GM18861 (cell line): ENCODE measurements at regions not wholly inside any gene's neighbourhood (a gene's known extent, or its start where the extent isn't known, plus 50 kb on each side); places are given as distances from the start of the nearest gene placed in this dataset.

Experiments used
- ATAC-seq: cut with Tn5 transposase; IDR thresholded peaks from one replicate; pipeline ENCODE4 v1.9.1; 2021; ENCODE audit not compliant: unreplicated experiment

DNA sequence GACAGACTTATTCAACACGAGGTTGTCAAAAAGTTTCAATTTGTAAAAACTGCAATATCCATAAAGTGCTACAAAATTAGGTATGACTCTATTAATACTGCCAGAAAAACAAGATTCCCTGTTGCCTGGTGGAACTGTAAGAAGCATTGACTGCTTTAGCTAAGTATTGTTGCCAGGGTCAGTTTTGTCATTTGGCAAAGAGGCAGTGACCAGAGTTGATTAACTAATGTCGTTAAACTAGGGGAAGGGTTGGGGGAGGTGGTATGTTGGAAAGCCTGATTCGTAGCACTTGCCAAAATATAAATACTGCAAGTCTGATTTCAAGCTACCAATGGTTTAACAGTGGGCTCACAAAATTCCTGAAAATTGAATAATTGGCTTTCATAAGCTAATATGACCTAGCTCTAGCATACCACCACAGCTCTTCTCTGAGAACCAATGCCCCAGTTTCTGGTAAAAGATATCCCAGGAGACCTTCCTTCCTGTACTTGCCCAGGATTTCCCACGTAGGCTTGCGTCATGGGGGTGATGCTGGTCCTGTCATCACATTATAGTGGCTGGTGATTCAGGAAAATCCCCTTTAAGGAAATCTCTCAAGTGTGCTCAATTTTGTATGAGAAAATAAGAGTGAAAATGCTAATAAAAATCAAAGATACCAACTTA, 266.4 kb upstream of the TBC1D5 start:
- no peak for ATAC-seq

DNA sequence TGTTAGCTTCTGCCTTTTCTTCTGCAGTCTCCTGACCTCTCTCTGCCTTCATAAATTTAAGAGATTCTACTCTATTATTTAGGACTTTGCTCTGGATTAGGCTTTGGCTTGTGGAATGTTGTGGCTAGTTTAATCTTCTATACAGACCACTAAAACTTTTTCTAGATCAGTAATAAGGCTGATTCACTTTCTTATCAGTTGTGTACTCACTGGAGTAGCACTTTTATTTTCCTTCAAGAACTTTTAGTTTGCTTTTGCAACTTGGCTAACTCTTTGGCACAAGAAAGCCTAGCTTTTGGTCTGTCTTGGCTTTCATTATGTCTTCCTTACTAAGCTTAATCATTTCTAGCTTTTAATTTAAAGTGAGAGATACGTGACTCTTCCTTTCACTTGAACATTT, 265.5 kb upstream of the TBC1D5 start:
- ATAC-seq, result no peak

DNA sequence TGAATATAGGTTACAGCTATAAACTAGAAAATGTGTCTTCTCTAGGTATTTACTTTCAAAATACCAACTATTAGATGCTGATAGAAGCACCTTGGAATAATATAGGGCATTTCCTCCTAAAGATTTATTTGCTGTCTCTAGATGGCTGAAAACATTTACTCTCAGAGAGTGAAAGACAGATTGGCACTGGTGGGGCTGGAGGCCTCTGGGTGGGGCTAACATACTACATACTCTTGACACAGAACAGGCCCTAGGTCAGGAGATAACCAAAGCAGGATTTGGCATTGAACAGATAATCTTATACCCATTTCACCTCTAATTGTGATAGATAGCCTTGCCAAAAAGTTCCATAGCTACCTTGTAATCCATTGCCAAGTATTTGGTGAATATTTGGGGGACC, 253.3 kb upstream of the TBC1D5 start:
- no peak for ATAC-seq

DNA sequence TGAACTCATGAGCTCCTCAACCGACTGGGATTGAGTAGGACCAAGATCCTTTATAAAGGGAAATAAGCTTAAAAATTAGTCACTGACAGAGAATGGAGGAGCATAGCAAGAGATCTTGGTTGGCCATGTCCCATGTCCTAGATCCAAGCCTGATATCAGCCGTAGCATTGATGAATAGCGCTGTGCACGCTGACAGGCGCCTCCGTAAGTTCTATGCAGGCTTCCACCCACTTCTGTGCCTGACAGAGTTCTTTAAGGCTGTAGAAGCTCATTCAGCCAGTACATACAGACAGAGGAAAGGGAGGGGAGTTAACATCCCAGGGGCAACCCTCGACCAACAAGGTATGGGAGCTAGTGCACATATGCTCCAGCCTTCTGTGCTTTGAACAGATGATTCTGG, 251.7 kb upstream of the TBC1D5 start:
- ATAC-seq, result no peak

DNA sequence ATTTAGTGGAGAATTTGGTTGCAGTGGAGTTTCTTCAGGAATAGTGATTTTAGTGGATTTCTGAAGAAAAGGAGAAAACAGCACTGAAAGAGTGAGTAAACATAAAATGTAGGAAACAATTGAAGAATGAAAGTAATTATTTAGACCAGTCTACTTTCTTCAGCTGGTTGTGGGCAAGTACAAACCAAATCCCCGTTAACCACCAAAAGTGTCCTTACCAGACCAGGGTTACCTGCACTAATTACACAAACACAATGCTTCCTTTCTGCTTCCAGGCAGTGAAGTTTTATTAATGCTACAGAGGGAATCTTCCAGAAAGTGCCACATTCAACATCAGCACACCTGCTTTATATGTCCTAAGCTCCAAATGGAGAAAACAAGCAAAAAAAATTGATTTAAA, 248.0 kb upstream of the TBC1D5 start:
- ATAC-seq, result no peak

DNA sequence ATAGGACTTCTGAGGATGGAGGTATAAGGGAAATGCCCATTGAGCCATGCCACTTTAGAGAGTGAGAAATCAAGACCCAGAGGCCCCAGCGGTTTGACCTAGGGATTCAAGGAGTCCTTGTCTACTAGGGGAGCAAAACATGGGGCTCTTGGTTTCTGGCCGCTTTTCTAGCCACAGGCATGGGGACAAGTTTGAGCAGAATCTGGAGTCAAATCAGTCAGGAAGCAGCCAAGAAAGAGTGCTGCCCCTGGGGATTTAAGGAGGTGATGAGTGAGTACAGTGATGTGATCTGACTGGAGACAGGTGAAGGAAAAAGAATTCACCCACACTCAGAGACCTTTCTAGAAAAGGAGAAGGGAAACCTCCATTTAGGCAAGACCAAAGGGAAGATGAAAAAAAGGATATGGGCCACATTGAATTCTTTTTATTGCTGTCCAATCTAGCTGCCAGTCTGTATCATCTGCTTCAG, 244.0 kb upstream of the TBC1D5 start:
- ATAC-seq, result no peak

DNA sequence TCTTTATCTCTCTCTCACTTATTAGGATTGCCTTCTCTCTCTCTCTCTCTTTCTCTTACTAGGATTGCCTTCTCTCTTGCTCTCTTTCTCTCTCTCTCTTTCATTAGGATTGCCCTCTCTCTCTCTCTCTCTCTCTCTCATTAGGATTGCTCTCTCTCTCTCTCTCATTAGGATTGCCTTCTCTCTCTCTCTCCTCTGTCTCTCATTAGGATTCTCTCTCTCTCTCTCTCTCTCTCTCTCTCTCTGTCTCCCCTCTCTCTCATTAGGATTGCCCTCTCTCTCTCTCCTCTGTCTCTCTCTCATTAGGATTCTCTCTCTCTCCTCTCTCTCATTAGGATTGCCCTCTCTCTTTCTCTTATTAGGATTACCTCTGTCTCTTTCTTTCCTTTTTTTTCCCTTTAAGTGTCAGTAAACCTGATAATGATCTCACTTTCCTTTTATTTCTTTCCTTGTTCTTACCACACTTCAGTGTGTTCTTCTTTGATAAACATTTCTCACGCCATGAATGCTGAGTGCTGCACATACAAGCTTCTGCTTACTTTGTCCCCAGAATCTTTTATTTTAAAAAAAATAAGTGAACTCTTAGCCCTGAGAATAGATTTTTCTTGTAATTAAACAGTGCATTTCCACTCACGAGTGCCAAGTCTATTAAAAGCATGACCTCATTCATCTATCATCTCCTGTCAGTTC, 243.4 kb upstream of the TBC1D5 start:
- no peak for ATAC-seq

DNA sequence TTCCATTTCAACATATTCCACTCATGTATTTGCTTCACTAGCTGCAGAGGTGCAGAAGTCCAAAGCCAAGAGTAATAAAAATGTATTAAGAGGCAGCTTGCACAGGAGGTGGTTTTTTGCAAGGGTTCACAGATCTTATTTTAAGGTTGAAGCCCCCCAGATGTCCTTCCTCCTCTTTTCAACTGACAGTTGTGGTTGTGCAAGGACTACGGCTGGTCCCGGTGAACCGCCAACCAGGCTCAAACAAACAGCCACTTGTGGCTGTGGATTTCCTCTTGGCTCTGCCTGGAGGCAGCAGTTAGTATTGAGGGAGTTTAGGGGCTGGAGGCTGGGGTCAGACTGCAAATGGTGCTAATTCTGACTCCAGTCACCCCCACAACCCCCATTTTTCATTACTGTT, 240.7 kb upstream of the TBC1D5 start:
- ATAC-seq, result no peak

DNA sequence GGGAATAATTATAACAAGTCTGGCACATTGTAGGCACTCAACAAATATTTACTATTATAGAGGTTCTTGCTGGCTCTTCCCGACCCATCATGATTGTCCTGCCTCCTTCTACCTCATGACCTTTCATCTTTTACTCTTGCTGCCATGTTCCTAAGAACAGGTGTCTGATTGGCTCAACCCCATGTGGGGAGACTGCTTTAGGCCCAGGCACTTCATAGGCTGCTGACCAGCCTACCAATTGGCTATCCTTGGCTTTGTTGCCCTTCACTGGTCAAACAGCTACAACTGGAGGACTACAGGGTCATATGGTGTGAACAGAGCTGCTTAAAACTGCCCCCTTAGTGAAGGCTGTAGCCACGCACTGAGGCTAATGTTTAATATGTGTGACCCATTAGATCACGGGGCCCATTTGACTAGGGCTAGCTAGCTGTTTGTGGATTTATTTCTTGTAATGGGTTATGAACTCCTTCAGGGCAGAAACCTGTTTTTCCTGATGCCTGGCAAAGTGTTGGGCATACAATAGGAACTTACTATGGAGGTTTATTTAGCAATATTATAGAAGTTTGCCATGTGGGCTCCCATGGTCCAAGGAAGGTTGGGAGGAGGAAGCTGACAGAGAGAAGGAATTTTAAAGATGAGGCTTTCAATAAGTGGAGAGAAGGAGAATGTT, 239.9 kb upstream of the TBC1D5 start:
- ATAC-seq, result no peak

DNA sequence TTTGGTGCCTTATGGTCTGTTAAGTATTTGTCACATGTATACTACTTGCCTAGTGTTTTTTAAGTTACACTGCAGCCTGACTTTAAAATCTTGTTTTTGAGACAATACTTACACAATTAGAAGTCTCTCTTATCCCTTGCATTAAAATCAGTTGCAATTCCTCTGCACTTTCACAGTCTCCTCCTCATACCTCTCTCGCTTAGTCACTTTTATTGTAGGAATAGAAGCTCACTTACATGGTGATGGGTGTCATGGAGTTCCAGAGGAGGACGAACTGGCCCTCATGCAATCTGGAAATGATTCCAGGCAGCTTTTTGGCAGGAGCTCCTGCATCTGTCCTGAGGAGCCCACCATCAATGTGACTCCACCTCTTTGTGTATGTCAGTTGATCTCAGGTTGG, 238.4 kb upstream of the TBC1D5 start:
- ATAC-seq, result no peak

DNA sequence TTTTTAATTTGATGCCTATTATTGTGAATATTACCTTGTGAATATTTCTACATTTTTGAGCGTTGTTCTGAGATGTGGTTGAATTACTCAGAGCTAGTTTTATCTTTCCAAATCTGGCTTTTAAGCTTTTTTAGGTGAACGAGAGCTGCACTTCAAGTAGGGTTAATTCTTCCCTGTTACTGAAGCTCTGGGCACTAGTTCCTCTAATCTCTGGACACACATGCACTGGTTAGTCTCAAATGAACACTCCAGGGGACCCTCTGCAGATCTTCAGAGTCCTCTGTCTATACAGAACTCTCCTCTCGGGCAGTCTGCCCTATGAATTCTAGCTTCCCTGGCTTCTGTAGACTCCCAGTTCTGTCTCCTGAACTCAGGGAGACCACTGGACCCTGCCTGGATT, 237.5 kb upstream of the TBC1D5 start:
- ATAC-seq, result no peak

DNA sequence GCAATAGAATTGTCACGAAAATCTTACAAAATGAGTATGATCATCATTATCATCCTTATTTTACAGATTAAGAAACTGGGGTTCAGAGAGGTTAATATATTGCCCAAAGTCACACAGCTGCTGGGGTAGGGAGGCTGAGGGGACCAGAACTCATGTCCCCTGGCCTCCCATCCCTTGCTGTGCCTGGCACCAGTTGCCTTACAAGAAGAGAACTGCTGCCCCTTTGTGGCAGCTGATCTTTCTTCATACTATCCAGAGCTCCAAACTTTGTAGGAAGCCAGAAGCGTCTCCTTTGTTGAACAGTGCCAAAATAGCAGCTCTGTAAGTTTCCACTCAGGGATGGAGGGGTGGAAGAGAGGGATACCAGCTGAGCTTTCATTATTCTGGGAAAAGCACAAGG, 236.8 kb upstream of the TBC1D5 start:
- ATAC-seq, result no peak

DNA sequence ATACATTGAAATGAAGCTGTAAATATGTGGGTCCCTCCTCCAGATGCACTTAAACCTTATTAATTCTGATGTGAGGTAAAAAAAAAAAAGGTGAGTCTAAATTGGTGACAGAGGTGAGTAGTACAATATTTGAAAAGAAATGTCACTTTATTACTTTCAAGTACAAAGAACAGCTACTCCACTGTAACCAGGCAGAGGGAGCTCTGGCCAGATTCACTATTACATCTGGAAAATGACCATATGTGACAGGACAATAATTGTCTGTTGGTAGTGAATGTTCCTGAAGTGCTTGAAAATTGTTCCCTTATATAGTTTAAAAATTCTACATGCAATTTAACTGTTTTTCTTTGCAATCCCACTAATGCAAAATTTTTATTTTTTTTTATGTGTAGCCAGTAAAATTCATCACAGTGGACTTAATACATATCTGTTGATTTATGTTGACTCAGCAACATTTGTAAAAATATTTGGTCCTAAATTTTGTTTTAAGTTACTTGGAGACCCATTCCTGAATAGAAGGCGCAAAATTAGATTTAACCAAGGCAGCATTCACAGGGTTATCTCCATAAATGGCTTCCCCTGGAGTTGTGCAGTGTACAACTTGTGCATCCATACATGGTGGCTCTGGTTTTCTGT, 231.9 kb upstream of the TBC1D5 start:
- no peak for ATAC-seq

DNA sequence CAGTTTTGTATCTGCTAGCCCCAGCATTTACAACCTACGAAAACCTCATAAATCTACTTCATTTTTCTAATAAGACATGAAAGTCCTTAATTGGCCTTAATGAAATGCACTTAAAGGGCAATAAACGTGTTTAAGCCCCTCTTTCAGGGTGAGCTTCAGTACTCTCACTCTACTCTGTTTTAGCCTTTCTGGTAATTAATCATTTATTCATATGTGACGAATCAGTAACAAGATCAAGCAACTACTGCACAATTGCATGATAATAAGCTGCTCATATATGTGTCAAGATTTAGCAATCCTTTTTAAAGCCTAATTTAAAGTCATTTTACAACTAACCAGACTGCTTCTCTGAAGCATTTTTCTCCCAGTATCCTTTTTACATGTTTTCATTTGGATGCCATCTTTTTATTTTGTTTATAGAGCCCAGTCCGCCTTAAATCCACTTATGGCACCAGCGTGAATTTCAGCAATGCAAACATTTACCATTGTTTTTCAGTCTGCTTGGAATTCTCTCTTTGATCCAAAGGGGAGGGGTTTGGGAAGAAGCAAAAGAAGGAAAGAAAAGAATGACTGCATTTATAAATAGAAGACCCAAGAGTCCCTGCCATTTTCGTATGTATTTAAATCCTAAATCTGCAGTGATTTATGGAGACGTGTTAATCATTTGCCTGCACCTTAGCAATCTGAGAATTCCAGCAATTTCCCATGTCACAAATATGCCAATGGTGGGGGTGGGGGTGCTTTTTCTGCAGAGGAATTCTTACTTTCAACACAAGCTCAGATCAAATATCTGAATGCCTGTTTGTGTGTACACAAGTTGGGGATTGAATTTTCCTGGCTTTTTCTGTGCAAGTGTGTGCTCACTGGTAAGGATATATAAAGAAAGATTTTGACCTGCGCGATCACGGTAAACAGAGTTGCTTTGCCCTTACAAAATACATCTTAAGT, 230.8 kb upstream of the TBC1D5 start:
- ATAC-seq, result no peak

DNA sequence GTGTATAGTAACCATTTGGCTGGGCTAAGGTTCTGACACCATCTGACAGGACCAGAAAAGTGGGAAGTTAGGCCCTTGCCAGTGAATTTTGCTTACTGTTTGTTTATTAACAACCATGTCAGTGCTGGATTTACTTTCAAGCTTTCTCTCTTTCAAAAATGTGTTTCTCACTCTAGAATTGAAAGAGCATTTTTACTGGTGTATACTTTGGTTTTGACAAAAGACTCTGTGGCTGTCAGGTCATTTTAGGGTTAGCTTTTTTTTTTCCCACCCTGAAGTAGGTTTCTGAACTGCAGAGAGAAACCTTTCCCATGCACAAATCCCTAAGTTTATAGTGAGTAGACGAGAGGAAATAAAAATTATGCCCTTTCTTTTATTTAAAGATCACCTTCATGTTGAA, 230.0 kb upstream of the TBC1D5 start:
- no peak for ATAC-seq

DNA sequence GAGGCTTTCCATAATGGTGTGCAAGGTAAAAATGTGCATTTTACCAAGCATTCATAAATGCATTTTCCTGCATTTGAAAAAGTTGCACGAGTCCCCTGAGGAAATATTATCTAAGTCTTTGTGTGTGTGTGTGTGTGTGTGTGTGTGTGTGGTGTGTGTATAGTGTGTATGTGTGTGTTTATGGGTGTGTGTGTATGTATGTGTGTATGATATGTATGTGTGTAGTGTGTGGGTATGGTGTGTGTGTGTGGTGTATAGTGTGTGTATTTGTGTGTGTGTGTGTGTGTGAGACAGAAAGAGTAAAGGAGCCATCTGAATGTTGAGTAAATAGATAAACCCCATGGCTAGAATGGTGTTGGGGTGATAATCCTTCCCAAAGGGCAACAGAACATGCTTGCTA, 229.6 kb upstream of the TBC1D5 start:
- no peak for ATAC-seq

DNA sequence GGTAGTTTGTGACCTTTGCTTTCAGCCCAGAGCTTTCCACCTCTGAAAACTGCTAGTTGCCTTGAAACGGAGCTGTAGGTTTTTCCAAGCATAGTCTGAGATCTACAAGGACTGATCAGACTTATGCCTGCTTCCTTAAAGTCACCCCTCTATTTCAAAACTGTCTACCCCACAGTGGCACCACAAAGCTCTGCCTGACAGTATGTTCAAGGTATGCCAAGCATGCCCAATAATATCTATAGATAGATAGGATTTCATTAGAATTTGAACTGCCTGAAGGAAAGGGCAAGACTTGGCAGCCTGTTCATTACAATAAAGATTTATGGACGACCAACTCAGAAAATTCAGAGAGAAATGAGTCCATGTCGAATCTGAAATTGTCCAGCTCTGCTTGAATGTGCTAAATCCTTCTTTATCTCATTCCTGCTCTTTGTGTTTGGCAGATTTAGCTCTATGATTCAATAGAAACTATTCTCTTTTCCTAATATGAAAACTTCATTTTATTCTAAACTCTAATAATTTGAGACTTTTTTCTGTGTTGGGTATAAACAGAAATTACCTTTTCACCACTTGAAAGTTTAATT, 227.6 kb upstream of the TBC1D5 start:
- ATAC-seq, result no peak

DNA sequence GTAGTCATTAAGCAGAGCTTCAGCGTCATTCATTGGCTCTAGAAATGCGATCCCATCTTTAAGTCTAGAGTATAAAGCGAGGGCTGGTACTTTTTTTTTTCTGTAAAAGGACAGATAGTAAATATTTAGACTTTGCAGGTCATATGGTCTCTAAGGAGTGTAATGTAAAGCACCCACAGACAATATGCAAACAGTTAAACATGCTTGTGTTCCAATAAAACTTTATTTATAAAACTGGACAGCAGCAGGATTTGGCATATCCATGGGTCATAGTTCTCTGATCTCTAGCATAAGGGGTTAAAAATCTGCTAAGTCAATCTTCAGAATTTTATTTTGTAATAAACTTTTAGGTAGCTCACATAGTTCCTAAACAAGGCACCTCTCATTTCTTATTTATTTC, 226.8 kb upstream of the TBC1D5 start:
- ATAC-seq, result no peak

DNA sequence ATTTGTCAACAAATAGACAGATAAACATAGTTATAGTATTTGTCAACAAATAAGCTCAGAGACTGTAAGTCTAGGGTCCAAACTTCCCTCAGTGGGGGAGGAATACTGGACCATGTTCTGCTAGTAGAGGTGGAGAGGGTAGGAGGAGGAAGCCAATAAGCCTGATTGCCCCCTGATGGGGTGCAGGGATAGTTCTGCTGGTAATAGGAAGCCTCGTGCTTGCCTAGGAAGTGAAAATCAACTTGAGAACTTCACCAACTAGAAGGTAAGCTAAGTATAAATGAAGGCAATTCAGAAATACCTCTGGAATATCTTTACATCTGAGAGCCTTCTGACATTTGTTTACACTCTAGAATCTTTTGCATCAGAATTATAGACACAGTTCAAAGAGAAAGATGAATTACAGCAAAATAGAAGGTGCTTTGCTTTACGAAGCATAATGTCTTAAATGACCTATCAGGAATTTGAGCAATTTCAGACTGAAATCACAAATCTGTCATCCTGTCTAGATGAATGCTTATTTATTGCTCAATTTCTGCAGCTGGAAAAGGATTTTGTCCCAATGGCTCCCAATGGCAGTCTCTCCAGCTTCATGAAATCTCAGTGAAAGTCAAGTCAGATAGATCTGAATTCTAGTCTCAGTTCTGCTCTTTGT, 225.6 kb upstream of the TBC1D5 start:
- ATAC-seq, result no peak

DNA sequence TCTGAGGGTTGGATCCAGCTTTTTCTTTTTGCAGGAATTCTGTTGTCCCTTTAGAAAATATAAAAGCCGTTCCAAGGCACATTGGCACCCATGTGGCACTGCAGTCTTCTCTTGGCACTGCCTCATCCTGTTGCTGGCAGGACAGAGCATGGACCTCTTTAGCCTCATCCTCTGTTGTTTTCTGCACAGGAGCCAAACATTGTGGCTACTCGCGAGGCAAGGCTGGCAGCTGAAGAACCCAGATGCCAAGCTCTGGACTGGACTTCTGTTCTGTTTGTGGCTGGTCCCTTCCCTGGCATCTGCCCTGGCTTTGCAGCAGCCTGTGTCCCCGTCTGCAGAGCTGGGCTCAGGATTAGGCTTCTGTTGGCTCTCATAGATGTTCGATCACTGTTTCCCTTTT, 224.7 kb upstream of the TBC1D5 start:
- no peak for ATAC-seq
